GM21526 (cell line): ENCODE measurements at regions not wholly inside any gene's neighbourhood (a gene's known extent, or its start where the extent isn't known, plus 50 kb on each side); places are given as distances from the start of the nearest gene placed in this dataset.
"Not testable (repeated sequence)": the region's sequence is repeated elsewhere in the genome, so short reads cannot be mapped to it uniquely, and the experiment has no call there.

Source experiments
- ATAC-seq: cut with Tn5 transposase; IDR thresholded peaks from one replicate; pipeline ENCODE4 v1.9.1; 2021; ENCODE audit warnings: moderate library complexity; ENCODE audit not compliant: unreplicated experiment, low FRiP score

DNA sequence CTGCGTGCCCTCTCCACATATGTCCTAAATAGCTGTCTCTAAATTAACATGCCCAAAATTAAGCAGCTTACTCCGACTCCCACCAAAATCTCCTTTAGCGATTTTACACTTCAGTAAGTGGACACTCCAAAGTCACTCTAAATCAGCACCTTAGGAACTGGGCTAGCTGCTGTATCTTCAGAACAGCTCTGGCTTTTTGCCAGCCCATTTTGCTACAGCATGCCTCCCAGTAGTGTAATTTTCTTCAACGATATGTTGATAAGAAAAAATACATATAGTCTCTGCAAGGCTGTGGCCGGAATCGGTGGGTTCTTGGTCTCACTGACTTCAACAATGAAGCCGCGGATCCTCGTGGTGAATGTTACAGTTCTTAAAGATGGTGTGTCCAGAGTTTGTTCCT is 291.8 kb upstream of the RGPD4 start:
- no peak for ATAC-seq

DNA sequence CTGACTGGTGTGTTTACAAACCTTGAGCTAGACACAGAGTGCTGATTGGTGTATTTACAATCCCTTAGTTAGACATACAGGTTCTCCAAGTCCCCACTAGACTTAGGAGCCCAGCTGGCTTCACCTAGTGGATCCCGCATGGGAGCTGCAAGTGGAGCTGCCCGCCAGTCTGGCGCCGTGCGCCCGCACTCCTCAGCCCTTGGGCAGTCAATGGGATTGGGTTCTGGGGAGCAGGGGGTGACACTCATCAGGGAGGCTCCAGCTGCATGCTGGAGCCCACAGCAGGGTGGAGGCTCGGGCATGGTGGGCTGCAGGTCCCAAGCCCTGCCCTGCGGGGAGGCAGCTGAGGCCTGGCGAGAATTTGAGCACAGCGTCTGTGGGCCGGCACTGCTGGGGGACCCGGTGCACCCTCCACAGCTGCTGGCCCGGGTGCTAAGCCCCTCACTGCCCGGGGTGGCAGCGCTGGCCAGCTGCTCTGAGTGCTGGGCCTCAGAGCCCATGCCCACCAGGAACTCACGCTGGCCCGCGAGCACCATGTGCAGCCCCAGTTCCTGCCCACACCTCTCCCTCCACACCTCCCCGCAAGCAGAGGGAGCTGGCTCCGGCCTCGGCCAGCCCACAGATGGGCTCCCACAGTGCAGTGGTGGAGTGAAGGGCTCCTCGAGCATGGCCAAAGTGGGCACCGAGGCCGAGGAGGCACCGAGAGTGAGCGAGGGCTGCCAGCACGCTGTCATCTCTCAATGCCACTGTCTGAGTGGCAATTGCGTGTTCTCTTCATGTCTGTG is 290.6 kb upstream of the RGPD4 start:
- not testable (repeated sequence) for ATAC-seq

DNA sequence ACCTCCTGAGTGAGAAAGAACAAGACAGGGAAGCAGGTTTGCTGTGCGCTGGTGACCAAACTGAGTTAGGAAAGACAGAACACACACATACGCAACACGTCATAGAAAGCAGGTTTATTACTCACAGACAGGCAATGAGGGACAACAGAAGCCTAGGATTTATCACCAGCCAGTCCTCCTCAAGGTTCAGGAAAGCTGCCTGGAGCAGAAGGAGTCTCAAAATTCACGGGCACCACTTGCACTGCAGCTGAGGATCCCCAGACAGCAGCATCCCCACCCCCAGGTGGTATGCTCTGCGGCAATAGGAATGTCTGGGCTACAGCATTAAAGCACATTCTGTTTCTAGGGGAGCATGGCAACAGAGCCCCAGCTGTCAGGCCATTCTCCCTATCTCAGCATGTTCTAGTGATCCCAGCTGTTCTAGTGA is 284.4 kb upstream of the RGPD4 start:
- no peak for ATAC-seq

DNA sequence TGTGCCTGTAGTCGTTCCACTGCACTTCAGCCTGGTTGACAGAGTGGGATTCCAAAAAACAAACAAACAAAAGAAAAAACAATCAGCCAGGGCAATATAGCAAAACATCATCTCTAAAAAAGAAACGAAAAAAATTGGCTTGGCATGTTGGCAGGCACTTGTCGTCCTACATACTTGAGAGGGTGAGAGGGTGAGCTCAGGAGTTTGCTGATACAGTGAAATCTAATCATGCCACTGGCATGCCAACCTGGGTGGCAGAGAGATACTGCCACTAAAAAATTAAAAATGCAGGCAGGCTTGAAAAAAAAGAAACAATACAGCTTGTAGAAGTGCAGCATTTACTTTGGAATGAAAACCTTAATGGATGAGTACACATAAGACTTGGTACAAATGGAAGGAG is 282.9 kb upstream of the RGPD4 start:
- no peak for ATAC-seq

DNA sequence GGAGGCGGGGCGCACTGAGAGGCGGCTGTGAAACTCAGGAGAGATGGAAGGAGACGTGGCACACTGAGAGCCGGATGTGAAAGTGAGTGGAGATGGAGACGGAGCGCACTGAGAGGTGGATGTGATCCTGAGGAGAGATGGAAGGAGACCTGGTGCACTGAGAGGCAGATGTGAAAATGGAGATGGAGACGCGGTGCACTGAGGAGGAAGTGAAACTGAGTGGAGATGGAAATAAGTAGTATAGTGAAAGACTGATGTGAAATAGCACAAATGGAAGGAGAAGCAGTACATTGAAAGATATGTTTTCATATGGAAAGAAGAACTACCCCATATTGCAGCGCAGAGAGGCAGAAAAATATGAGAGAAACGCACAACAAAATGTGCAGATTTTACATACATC is 281.6 kb upstream of the RGPD4 start:
- no peak for ATAC-seq

DNA sequence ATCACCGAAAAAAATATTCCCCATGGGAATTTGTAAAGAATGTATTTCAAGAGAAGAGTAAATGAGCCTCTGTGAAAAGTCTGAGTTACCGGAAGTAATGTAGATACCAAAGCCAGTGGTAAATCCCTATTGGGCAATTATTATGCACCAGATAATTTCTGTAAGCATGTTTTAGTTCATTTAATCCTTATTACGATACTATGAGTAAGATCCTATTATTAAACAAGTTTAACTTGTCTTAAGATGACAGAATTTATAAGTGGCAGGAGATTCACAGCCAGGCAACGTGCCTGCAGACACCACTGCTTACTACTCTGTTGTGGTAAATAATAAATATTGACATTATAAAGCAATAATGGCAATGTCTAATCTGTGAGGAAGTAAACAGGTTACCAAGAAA is 280.8 kb upstream of the RGPD4 start:
- no peak for ATAC-seq

DNA sequence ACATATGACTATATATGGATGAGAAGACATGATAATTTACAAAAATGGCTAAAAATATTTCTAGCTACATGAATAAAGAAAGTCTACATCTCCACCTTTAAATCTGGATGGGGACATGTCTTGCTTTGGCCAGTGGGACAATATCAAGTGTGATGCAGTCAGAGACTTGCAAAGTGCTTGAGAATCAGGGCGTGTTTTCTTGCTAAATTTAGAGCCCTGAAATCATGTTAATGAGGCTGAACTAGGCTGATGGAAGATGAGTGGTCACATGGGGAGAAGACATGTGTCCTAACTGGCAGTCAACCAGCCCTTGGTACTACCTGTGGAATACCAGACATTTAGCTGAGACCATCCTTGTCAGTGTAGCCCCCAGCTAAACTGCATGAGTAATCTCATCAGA is 278.5 kb upstream of the RGPD4 start:
- no peak for ATAC-seq

DNA sequence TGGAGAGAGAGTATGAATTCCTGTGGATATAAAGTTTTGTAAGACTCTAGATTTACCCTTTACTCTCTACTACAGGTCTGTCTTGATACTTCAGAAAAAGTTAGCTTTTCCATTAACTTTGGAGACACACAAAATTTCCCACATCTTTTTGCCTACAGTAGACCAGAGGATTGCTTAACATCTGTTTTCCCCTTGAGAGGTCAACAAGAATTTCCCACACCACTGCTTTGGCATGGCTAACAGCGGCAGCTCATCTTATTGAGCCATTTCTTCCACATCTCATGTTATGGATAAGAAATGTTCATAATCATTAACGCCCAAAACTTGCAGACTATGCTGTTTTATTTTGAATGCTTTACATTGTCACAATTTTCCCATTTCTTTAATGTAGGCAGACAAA is 273.6 kb upstream of the RGPD4 start:
- no peak for ATAC-seq

DNA sequence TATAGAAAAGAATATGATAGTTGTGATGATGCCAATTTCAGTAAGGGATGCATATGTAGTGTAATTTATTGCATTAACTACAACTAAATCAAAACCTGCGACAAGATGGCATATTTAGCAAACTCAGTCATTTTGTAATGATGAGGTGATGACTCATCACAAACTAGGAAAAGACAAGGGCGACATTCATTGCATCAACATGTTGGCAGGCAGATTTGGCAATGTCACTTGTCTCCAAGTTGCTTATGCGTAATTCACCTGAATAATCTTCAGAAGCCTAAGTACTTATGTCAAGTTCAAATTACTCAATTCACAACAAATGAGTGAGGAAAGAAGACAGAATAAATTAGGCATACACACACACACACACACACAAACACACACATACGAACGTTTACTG is 273.2 kb upstream of the RGPD4 start:
- no peak for ATAC-seq

DNA sequence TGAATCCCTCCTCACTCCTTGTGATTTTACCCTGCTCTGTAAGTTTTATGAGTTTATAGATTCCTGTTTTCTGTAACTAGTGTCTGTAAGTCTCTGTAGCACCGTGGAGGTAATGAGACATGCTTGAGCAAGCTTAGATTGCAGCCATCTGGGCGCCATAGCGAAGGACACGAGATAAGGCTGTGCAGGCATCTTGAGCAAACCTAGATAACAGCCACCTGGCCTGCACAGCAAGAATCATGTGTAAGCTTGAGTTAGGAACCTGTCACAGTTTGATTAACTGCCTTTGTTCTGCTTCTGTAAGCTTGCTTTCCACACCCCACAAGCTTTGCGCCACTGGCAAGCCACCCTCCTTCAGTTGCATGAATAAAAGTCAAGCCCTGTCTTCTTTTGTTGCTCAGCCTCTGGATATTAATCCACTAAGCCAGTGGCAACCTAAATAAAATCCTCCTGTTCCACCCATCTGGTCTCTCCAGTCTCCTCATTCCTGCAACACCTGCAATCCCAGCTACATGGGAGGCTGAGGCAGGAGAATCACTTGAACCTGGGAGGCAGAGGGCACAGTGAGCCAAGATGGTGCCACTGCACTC is 270.6 kb upstream of the RGPD4 start:
- ATAC-seq = no peak

DNA sequence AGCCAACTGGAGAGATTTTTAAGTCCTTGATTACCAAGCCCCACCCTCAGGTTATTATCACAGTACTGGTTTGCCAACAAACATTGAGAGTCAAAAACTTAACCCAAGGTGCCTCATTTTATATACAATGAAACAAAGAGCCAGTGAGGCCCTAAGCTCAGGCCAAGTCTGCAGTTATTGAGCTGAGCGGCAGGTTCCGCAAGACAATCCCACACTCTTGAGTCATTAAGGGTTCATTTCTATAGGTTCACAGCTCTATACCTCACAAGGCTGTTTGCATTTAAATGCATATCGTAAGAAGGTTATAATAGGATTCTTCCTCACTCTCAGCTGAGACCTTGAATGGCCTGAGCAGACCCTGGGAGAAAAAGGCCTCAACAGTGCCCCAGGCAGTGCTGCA is 268.4 kb upstream of the RGPD4 start:
- ATAC-seq = no peak

DNA sequence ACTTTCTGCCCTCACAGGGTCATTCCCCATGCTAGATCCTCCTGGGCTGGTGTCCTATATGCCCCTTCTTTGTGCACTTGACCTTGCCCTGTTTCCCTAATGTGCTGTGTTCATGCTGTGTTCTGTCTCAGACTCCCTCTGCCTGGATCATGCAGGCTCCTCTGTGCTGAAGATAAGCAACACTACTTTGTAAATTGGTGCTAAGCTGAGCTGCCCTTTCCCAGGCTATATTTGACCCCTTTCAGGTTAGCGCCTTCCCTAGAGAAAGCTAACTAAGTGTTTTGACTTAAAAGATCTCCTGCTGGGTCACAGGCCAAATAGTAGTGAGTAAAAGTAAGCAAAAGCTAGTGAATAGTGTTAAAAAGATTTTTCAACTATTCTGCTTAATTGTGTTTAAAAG is 257.2 kb upstream of the RGPD4 start:
- ATAC-seq = no peak

DNA sequence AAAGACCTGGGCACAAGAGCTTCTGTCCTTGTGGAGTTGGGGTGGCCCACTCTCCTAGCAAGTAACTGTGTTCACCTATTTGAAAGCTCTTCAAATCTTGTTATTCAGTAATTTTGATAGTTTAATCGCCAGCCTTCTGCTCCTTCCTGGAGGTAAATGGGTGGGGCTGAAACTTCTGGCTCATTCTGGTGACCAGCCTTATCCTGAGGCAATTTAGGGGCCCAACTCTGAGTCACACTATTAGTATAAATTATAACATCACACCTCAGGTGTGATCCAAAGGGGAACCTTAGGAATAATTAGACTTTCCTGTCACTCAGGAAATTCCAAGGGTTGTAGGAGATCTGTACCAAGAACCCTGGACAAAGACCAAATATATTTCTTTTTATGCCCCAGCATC is 255.8 kb upstream of the RGPD4 start:
- no peak for ATAC-seq

DNA sequence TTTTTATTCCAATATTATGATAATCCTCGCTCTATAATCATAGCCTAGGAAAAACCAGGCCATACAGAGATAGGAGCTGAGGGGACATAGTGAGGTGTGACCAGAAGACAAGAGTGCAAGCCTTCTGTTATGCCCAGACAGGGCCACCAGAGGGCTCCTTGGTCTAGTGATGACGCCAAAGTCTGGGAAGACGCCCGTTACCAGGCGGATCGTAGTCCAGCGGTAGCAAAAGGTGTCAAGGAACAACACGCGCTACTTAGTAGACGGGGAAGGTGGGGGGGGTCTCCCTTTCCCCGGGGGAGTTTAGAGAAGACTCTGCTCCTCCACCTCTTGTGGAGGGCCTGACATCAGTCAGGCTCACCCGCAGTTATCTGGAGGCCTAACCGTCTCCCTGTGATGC is 253.8 kb upstream of the RGPD4 start:
- ATAC-seq = not testable (repeated sequence)

DNA sequence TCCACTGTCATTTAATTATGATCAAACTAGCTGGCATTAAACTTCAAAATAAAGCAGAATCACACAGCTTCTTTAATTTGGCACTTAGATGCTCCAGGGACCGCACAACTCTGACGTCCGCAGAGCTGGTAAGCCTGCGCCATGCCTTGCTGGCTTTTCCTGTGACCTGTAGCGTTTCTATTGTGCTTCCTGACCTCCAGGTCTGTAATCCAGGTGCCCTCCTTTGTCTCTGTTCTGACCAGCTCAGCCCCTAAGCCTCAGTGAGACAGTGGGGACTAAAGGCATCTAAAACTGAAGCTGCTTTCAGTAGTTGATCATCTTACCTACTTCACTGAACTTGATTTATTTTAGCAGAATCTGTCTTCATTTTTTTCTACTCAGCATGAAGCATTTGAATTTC is 249.7 kb upstream of the RGPD4 start:
- ATAC-seq = no peak

DNA sequence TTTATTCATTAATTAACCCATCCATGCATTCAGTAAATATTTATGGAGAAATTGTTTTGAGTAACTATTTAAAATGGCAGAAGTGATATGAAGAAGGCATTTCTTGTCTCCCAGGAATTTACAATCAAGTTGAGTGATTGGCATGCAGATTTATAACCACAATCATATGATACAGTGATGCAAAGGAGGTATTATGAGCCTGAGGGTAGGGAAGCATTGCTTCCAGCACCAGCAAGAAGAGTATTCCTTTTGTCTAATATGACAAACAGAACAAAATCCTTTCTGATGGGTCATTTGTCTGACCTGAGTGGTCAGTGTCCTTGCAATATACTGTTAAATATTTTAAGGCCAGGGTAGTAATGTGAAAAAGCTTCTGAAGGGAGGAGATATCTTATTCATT is 244.2 kb upstream of the RGPD4 start:
- ATAC-seq = no peak

DNA sequence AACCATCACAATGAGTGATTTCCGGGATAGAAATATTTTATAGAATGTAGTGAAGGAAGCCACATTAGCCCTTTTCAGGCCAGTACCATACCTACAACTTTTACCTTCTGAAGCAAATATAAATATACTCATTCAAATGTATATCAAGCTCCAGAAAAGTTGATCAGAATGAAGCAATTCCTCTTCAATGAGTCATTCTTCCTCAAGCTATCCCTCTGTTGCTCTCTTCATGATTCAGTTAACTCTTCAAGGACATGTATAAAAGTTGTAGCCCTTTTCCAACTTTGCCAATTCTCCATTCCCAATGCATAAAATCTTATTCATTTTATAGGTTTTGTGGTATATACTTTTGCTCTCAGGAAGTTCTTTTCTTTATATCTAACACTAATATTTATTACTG is 242.1 kb upstream of the RGPD4 start:
- ATAC-seq = no peak

DNA sequence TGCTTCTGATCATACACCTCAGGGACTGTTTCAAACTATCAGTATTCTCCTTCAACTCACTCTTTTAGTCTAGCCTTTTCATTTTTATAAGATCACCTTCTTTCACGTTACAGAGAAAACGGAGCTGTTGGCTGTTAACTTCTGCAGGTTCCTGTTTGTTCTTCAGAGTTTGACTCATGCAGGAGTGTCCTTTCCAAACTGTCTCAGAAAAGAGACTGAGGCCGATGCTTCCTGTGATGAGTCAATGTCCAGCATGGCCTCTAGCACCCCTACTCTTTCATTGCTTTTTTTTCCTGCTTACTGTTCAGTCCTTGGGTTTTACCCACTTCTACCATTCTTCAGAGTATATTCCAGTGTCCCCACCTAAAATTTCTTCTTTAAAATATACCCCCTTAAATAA is 240.8 kb upstream of the RGPD4 start:
- ATAC-seq = no peak

DNA sequence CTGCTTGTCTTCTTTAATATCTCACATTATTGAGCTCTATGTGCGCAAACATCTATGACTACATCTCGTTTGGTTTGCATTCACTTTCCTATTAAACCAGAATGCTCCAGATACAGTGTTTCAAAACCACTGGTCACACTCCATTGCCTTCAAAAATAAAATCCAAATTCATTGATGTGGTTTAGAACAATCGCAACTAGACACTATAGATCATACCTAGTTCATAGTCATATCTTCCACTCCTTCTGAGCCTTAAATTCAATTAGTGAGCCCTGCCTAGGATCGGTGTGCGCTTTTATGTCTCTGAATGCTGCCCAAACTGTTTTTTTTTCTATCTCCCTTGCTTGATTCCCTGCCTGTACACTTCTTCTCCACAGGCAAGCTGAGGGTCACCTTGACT is 238.5 kb upstream of the RGPD4 start:
- ATAC-seq = no peak

DNA sequence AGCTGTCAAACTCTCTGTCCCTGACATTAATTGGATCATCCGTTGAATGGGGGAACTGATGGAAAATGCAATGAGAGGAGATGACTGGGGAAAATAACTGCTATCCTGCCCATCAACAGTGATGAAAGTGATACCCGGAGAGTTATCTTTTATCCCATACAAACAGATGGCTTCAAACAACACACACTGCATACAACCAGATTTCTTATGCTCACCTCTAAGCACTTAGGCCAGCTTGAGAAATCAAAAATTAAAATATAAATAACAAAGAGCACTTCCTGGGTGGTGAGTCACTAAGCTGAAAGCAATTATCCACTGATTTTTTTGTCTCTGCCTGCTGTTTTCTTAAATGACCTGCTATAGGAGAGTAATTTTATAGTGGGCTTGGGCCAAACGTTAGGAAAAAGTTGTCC is 237.6 kb upstream of the RGPD4 start:
- ATAC-seq = no peak

DNA sequence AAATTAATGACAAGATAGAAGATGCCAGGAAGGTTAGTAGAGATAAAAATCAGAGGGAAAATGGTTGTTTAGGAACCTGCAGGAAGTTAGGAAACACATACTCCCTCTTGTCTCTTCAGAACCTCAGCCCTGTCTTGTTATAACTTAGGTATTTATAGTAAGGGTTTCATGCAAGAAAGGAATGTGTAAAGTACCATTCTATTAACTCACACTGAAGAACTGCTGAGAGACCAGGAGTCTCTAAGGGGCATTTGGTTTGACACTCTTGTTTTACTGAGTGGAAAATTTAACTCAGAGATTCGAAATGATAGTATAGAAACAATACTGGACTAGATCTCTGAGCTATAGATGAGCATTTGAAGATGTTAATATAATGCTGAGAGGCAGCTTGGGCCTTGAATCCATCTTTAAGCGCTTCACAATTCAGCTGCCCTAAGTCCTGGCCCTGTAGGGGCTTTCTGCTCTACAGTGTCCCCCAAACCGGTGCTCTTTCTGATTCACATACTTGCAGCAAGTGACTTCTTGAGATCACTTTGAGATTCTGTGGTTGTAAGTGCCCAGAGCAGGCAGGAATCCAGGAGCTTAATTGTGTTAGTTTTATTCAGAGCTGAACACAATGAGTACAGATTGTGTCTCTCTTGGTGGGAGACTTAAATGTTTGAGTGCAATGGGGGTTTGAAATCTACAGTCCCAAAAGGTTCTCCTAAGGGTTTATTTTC is 235.0 kb upstream of the RGPD4 start:
- ATAC-seq = no peak

DNA sequence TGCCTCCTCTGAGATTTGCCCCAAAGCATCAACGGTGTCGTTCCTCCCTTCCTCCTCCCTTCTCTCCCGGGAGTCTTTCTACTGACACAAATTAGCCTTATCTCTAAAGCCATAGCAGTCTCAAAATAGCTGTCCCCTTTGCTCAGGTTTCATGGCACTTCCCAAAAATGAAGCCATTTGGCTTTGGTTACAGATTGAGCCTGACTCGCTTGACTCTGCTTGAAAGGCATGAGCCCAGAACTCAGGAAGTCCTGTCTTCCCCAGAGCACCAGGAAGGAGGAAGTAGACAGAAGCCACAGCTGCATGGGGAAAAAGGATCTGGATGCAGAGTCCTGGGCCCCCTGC is 234.4 kb upstream of the RGPD4 start:
- no peak for ATAC-seq
